Thyroid gland (tissue), 4 donors: ENCODE measurements at regions not wholly inside any gene's neighbourhood (a gene's known extent, or its start where the extent isn't known, plus 50 kb on each side); places are given as distances from the start of the nearest gene placed in this dataset.
A peak's percentile ranks its signal among the peaks of the same experiment; 100 is the strongest.

Experiments used
- DNase-seq, 2 donors: peaks; one replicate each; pipeline ENCODE4 v3.0.0-alpha.2; 2019
- H3K27ac ChIP-seq, 3 donors: fragments of 200-600 bp; sonication (generic); 1 replicate in 2 of 3; 2 replicates in 1 of 3; pipeline ENCODE4 v1.5.1; 2016 to 2019; ENCODE audit warnings: mild to moderate bottlenecking in 1 of 3, moderate library complexity in 1 of 3
- H3K27me3 ChIP-seq: fragments of 200-600 bp; sonication (generic); one replicate; pipeline ENCODE4 v1.5.1; 2019
- H3K36me3 ChIP-seq, 2 donors: fragments of 200-600 bp; sonication (generic); one replicate each; pipeline ENCODE4 v1.5.1; 2016 to 2019
- H3K4me1 ChIP-seq, 2 donors: fragments of 200-600 bp; sonication (generic); one replicate each; pipeline ENCODE4 v1.5.1; 2017 to 2019
- H3K4me3 ChIP-seq, 3 donors: fragments of 200-600 bp; sonication (generic); replicated peaks in 1 of 3; 1 replicate in 2 of 3; 2 replicates in 1 of 3; pipeline ENCODE4 v1.5.1; 2016; ENCODE audit warnings: mild to moderate bottlenecking in 1 of 3
- H3K9me3 ChIP-seq: fragments of 200-600 bp; sonication (generic); one replicate; pipeline ENCODE4 v1.5.1; 2017
- POLR2A ChIP-seq, 2 donors: fragments of 450-650 bp; IDR thresholded peaks; one replicate each; pipeline ENCODE4 v1.6.1; 2017; ENCODE audit warnings: antibody characterized with exemption in 2 of 2, mild to moderate bottlenecking in 2 of 2, moderate library complexity in 1 of 2
- WGBS, 2 donors: methylation state at CpG; one replicate each; pipeline ENCODE4 v1.1.5; 2017; 5-methylcytosine and 5-hydroxymethylcytosine counted together
- intact Hi-C: fragments of 100-400 bp; cut with DNase I; formaldehyde crosslinking; loops from one replicate; pipeline ENCODE4 v1.15.1; 2023
- TF ChIP-seq, protein P1 (sequence below), 6 experiments: fragments of 200-600 bp in 3 of 6; fragments of 450-650 bp in 3 of 6; sonication (generic) in 3 of 6; IDR thresholded peaks; one replicate each; pipeline ENCODE4 v1.5.1; 2016 to 2019; ENCODE audit warnings: antibody characterized with exemption in 6 of 6, mild to moderate bottlenecking in 2 of 6, inconsistent platforms in 1 of 6, moderate library complexity in 1 of 6

DNA sequence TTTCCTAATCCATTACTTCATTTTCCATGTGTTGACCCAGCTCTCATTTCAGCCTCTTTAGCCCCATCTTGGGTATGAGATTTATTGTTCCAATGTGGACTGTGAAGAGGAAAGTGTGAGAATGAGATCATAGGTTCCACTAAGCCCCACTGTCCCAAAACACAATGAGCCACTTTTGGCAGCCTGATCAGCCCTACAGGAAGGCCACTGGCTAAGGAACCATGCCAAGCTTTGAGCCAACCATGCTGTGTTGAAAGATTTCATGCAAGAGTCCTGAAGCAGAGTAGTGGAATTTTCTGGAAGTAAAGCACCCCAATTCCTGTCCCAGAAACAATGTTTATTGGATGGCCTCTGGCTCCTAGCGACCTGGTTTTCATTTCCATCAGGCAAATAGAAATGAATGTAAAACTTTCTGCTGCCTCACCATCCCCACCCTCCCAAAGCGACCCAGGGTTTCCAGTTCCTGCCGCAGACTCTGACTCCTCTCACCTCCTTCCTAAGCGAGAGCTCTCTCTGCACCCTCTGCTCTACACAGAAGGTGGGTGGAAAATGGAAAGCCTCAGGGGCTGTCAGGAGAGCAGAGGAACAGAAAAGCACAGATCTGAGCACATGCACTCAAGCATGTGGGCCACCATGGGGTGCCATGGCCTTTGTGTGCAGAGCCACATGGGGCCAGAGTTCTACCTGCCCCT is 73.1 kb downstream of the KCTD12 start:
- Histone ChIP-seq H3K4me3 (no peak overlapping the region), H3K27ac (peak overlapping the region in 1 of 3 donors; percentile 40), H3K36me3 (no peaks in the 10 kb centered on the region), H3K9me3 (no peaks in the 10 kb centered on the region), H3K27me3 (no peaks in the 10 kb centered on the region), H3K4me1 (peaks cover 0 to 6% of the 10 kb centered on the region in 2 donors)
- WGBS, 2 donors: 74 to 85% methylated on average over 4 of the region's 4 CpGs
- TF ChIP-seq POLR2A (IDR thresholded peaks at IDR 0.05): no peak
- TF ChIP-seq, protein P1, sequence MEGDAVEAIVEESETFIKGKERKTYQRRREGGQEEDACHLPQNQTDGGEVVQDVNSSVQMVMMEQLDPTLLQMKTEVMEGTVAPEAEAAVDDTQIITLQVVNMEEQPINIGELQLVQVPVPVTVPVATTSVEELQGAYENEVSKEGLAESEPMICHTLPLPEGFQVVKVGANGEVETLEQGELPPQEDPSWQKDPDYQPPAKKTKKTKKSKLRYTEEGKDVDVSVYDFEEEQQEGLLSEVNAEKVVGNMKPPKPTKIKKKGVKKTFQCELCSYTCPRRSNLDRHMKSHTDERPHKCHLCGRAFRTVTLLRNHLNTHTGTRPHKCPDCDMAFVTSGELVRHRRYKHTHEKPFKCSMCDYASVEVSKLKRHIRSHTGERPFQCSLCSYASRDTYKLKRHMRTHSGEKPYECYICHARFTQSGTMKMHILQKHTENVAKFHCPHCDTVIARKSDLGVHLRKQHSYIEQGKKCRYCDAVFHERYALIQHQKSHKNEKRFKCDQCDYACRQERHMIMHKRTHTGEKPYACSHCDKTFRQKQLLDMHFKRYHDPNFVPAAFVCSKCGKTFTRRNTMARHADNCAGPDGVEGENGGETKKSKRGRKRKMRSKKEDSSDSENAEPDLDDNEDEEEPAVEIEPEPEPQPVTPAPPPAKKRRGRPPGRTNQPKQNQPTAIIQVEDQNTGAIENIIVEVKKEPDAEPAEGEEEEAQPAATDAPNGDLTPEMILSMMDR (IDR thresholded peaks at IDR 0.05): no peak
- intact Hi-C loops: no loop called here
- DNase-seq: peak; percentile 17 to 32

DNA sequence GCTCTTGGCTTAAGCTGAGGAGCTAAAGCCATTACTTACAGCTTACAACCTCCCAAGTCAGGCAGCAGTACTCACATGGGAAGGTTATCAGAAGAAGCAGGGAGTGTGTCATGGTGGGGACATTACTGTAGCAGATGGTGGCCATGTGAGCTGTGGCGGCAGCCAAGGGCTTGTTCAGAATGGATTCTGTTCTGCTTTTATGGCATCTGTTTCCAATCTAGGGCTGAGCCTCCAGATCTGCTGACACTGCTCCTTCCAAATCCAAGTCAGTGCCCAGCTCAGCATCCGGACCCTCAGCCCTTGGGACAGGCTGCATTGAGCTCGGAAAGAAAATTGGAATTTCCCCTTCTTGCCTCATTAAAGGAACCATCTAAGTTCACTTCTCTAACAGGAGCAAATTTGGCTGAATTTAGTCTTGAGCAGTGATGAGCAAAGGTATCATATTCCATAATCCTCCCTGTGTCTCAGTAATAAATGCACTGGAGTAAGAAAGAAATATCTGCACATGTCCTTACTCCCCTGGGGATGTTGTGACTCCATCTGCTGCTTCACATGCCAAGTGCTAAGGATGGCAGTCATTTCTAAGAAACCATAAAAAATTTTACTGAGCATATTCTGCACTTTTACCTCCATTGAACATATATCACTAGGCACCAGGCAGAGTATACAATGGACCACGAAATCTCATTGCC is 73.9 kb downstream of the KCTD12 start:
- H3K27me3 ChIP-seq: no peaks in the 10 kb centered on the region
- no peak overlapping the region for H3K4me3 ChIP-seq
- TF ChIP-seq POLR2A (IDR thresholded peaks at IDR 0.05): no peak
- TF ChIP-seq, protein P1 (IDR thresholded peaks at IDR 0.05): no peak
- H3K36me3 ChIP-seq: no peaks in the 10 kb centered on the region
- H3K4me1 ChIP-seq: peaks cover 0 to 6% of the 10 kb centered on the region in 2 donors
- intact Hi-C loops: no loop called here
- no peaks in the 10 kb centered on the region for H3K9me3 ChIP-seq
- DNase-seq: peak; percentile 5 to 6
- peak overlapping the region in 1 of 3 donors; percentile 28 for H3K27ac ChIP-seq
- 55 to 78% methylated on average over 4 of the region's 4 CpGs for whole genome bisulfite sequencing, 2 donors

DNA sequence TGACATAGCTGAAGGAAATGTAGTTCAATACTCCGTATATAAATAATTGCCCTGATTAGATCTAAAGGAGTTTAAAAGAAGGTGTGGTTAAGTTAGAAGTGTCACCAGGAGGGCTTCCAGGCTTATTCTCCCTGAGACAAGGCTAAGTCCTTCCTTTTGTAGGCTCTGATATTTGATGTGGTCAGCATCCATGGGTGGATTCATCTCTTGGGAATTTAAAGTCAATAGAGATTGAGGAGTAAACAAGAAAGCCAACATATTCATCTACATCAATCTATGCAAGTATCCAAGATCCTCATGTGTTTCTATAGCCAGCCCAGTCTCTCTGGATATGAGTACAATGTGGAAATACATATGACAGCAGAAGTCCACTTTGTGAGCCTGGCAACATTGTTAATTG is 76.8 kb downstream of the KCTD12 start:
- no peak for DNase-seq
- intact Hi-C loops: no loop called here
- Histone ChIP-seq H3K4me3 (no peak overlapping the region), H3K9me3 (no peaks in the 10 kb centered on the region), H3K27me3 (no peaks in the 10 kb centered on the region), H3K4me1 (peaks cover 0 to 6% of the 10 kb centered on the region in 2 donors), H3K27ac (no peak overlapping the region), H3K36me3 (no peaks in the 10 kb centered on the region)
- WGBS, 2 donors: 83 to 96% methylated on average over 1 of the region's 1 CpG
- no peak for TF ChIP-seq POLR2A (IDR thresholded peaks at IDR 0.05)
- TF ChIP-seq, protein P1 (IDR thresholded peaks at IDR 0.05): no peak

DNA sequence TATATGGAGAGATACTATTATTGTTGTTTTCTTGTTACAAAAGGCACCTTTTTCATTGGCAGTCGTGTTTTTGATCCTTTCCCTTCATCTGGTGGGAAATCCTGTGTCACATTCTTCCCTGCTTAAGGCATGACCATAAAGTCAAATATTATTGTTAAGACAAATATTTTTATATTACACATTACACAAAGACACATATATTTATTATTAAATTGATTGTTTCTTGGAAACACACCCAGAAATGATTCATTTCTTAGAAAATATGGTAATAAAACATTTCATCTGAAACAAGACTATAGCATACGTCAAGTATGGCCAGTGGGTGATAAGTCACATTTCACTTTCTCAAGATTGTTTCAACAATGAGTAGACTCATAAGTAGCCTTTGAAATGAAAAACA is 77.3 kb downstream of the KCTD12 start:
- Histone ChIP-seq H3K27me3 (no peaks in the 10 kb centered on the region), H3K4me3 (no peak overlapping the region), H3K4me1 (peaks cover 0 to 6% of the 10 kb centered on the region in 2 donors), H3K9me3 (no peaks in the 10 kb centered on the region), H3K36me3 (no peaks in the 10 kb centered on the region), H3K27ac (no peak overlapping the region)
- no peak for TF ChIP-seq POLR2A (IDR thresholded peaks at IDR 0.05)
- TF ChIP-seq, protein P1 (IDR thresholded peaks at IDR 0.05): no peak
- intact Hi-C loops: no loop called here
- no peak for DNase-seq
- 71 to 78% methylated on average over 2 of the region's 2 CpGs for WGBS, 2 donors

DNA sequence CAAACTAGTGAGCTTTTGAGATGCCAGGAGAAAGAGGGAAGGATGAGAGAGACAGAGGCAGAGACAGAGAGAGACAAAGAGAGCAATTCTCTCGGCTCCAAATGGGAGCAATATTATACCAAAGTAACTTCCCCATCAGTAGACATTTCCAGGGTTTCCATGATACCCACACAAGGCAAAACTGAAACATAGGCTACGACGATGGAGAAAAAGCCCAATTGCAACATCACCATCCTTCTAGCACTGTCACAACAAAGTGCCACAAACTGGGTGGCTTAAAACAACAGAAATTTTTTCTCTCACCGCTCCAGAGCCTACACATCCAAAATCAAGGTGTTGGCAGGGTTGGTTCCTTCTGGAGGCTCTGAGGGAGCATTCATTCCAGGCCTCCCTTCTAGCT is 81.4 kb downstream of the KCTD12 start:
- intact Hi-C loops: no loop called here
- 90 to 94% methylated on average over 4 of the region's 4 CpGs for whole genome bisulfite sequencing, 2 donors

More for the DNA sequence above, 81.4 kb downstream of the KCTD12 start:
- DNase-seq: no peak
- no peaks in the 10 kb centered on the region for H3K4me1 ChIP-seq
- no peaks in the 10 kb centered on the region for H3K9me3 ChIP-seq
- H3K27me3 ChIP-seq: no peaks in the 10 kb centered on the region
- no peak overlapping the region for H3K4me3 ChIP-seq
- TF ChIP-seq, protein P1 (IDR thresholded peaks at IDR 0.05): no peak
- no peak for TF ChIP-seq POLR2A (IDR thresholded peaks at IDR 0.05)
- no peak overlapping the region for H3K27ac ChIP-seq
- H3K36me3 ChIP-seq: no peaks in the 10 kb centered on the region
